ENCODE measurements at regions not wholly inside any gene's neighbourhood (a gene's known extent, or its start where the extent isn't known, plus 50 kb on each side); places are given as distances from the start of the nearest gene placed in this dataset.

GRCh38 chr14:49527221-49527620 lies 59.0 kb downstream of the RPS29 start:
- DNase-seq (ENCODE audit: extremely low read depth, low read depth, low spot score), result no peak

GRCh38 chr14:49526101-49526500 lies 60.1 kb downstream of the RPS29 start:
- DNase-seq (ENCODE audit: extremely low read depth, low read depth, low spot score), result no peak

- no peak for DNase-seq (ENCODE audit: extremely low read depth, low read depth, low spot score)
Measured at GRCh38 chr14:49516286-49516685, 69.9 kb downstream of the RPS29 start.

- DNase-seq (ENCODE audit: extremely low read depth, low read depth, low spot score), result no peak
Measured at GRCh38 chr14:49512571-49512970, 73.6 kb downstream of the RPS29 start.

DNA sequence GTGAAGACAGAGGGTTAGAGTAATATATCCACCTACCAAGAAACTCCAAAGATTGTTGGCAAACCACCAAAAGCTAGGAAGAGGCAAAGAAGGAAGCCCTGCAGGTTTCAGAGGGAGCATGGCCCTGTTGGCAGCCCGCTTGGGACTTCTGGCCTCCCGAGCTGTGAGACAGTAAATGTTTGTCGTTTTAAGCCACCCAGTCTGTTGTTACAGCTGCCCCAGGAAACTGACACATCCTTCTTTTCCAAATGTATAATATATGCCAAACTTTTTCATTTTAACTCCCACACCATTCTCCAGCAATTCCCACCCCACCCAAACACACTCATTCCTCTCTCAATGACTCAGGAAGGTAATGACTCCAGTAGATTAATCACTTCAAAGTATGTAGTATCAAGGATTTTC lies 74.0 kb downstream of the RPS29 start:
- no peak for DNase-seq (ENCODE audit: extremely low read depth, low read depth, low spot score)

DNA sequence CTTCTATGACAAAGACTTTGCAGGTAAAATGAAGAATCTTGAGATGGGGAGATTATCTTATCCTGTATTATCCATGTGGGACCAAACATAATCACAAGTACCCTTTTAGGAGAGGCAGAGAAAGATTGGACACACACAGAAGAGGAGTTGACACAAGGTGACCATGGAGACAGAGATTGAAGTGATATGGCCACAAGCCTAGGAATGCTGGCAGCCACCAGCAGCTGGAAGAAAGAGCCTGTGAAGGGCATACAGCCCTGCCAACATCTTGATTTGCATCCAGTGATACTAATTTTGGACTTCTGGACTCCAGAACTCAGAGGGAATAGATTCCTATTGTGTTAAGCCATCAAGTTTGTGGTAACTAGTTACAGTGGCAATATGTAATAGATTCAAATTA lies 78.1 kb downstream of the RPS29 start:
- no peak for DNase-seq (ENCODE audit: extremely low read depth, low read depth, low spot score)

GRCh38 chr14:49506650-49507049 lies 79.5 kb downstream of the RPS29 start:
- no peak for DNase-seq (ENCODE audit: extremely low read depth, low read depth, low spot score)

DNA sequence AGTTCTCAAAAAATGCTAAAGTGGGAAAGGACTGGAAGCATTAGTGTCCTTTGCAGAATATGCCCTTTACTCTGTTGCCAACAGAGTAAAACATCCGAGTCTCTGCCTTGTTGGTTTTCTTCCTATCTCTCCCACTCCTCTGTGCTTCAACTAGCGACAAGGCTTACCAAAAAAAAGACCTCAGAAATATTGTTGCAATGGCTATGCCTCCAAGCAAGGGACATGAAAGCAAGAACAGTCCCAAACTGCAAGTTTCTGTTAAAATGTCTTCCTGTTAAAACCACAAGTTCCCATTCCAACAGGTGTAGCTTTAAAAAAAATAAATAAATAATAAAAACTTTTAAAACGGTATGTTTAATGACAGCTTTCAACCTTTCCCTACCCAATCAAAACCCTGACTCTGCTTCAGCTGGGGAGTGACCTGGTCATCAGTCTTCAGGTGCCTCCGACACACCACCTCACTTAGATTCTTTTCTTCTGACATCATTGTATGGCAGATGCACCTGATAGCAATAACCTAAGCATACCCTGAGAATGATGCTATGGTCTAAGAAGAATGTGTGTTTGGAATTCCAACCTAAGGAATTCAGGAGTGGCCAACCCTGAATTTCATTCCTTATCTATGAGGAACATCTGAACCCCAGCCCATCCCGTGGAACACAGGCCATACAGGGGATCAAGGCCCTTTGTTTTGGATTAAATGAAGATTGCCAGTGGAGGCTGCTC lies 81.0 kb downstream of the RPS29 start:
- DNase-seq (ENCODE audit: extremely low read depth, low read depth, low spot score), result no peak

DNA sequence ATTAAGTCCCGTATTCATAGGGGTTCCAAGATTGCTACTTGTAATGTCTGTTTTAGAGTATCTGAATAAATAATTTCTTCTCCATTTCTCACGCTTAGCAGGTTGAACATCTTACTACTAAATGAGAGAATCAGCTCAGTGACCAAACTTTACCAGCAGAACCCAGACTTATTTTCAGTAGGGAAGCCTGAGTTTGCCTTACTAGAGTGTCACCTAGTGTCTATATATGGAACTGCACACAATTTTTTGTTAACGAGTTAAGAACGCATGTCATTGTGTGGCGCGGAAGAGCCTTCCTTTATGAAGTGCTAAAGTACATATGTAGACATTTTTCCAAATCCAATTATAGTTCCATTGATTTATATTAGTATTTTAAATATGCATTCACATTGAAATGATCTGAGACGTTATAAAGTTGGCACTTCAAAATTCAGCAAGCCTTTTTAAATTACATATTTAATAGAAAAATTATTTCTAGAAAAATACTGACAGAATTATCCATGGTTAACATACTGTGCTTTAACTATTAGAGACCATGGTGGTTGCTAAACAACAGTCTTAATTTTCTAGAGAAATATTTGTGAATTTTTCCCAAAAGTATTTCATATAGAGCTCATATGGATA lies 88.3 kb downstream of the RPS29 start:
- peak; percentile 54 for DNase-seq (ENCODE audit: extremely low read depth, low read depth, low spot score)

DNA sequence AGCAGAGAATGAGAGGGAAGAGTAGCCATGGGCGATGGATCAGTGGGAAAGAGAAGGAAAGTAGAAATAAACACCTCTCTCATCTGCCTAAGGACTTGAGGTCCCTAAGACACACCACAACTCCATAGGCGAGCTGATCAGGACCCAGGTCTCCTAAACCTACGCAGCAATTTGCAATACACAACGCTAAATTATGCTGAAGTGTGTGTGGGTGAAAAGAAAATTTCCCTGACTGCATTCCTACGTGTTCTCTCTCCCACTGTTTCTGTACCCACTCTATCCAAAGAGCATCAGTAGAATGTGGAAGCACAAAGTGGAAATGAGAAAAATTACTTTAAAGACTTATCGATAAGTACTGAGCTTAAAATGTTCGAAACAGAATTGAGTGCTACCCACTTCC lies 88.9 kb downstream of the RPS29 start:
- DNase-seq (ENCODE audit: extremely low read depth, low read depth, low spot score), result no peak

DNA sequence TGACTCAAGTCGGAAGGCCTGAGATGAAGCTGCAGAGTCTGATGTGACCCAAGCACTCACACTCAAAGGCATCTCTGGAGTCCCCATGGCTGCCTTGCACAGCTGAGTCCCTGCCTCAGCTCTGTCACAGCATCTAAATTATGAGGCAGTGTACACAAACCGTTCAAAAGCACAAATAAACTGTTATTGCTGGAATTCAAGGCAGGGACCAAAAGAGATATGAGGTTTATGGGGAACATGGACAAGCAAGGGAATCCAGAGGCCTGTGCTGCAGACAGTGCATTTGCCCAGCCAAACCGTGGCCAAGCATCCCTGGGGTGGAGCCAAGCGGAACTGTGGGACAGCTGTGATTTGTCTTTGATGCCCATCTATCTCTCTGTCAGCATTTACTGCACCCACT lies 91.3 kb downstream of the RPS29 start:
- no peak for DNase-seq (ENCODE audit: extremely low read depth, low read depth, low spot score)

DNA sequence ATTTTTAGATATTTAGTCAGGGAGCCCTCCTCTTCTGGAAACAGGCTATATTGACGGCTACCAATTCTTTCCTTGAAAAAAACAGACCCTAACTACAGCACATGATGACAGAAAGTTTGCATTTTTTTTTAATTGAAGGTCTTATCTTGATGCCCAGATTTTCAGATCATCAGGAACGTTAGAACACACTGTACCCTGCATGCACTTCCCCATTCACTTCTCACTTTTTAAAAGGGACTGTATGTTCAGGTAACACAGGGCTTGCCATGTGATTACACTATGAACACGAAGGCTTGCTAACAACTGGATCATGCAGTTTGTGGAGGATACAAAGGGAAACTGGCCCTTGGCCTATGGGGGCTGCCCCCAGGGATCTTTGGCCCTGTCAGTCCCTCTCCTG lies 92.6 kb downstream of the RPS29 start:
- no peak for DNase-seq (ENCODE audit: extremely low read depth, low read depth, low spot score)

DNA sequence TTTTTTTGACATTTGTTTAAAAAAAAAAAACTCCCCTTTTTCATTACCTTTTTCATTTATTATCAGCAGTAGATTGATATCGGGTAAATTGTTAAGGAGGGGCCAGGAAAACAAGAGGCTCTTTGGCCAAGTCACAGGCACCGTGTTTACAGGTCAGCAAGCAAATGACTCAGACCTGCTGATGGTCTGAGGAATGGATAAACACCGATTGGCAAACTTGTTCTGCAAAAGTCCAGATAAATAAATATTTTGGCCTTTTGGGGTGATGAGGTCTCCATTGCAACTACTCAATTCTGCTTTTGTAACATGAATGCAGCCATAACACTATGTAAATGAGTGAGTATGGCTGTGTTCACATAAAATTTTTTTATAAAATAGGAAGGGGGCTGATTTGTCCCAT lies 94.0 kb downstream of the RPS29 start:
- DNase-seq (ENCODE audit: extremely low read depth, low read depth, low spot score), result no peak

GRCh38 chr14:49489341-49489740 lies 96.8 kb downstream of the RPS29 start:
- no peak for DNase-seq (ENCODE audit: extremely low read depth, low read depth, low spot score)

DNA sequence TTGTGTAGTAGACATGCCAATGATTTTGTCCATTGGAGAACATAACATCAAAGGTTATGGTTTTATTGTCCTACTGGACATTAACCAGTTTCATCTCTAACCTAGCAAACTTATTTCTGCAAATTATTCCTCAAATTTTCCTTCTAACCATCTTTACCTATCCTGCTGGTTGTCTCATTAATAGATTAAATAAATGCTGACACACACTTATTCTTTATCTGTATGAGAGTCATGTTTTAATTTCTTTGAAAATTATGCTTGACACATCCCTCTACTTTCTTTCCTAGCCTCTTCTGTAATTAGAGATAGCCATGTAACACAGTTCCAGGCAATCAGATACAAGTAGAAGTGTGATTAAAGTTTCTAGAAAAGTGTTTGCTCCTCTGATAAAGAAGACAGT lies 98.9 kb downstream of the RPS29 start:
- DNase-seq (ENCODE audit: extremely low read depth, low read depth, low spot score), result no peak

DNA sequence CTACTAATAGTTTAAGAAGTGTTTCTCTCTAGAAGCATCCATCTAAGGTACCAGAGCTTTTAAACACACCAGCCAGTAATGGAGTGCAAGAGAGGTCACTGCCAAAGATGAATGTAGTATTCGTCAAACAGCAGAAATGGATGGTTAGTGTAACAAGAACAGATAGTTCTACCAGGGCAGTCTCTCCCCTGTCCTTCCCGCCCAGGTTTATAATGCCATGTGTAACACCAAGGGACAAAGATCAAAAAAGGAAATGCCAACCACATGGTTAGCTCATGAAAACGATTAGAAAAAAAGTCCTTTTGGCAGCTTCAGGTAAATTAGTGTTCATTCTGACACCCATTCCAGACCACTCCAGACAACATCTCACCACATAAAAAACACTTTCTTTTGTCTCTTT lies 100.9 kb downstream of the RPS29 start:
- no peak for DNase-seq (ENCODE audit: extremely low read depth, low read depth, low spot score)

GRCh38 chr14:49484180-49484579 lies 102.0 kb downstream of the RPS29 start:
- no peak for DNase-seq (ENCODE audit: extremely low read depth, low read depth, low spot score)

DNA sequence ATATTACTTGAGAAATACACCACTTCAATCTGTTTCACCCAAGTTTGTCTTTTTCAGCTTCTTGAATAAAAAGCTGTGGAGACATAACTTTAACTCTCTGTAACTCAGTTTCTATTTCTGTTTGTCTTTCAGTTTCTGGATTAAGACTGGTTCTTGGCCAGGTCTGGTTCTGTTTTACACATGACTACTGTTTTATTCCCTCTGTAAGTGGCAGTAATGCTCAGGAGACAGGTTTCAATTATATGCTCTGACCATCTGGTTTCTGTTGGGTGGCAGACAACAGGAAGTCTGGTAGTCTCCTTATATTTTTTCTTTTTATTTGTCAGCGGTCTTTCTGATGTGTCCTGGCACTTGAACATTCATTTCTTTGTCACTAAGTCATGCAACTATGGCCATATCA lies 102.9 kb downstream of the RPS29 start:
- no peak for DNase-seq (ENCODE audit: extremely low read depth, low read depth, low spot score)

GRCh38 chr14:49480979-49481498 lies 105.1 kb downstream of the RPS29 start:
- no peak for DNase-seq (ENCODE audit: extremely low read depth, low read depth, low spot score)

- no peak for DNase-seq (ENCODE audit: extremely low read depth, low read depth, low spot score)
Measured at GRCh38 chr14:49480053-49480760, 106.0 kb downstream of the RPS29 start.

- DNase-seq (ENCODE audit: extremely low read depth, low read depth, low spot score), result no peak
Measured at GRCh38 chr14:49479432-49479831, 106.7 kb downstream of the RPS29 start.

DNA sequence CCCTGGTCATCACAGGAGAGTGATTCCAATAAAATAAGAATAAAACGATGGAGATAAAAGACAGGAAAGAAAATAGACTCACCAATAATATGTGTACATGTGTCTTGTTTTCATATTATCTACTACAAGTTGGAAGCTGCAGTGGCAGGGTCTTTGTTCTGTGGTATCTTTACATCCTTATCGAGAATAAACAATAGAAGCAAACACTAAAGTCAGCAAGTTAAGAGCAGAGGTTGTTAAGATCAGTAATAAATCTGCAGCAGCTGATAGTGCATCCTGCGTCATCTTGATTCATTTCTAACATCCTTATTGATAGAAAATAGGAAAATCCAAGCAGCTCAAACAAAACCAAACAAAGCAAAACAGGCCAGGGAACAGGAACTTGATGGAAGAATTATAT lies 107.4 kb downstream of the RPS29 start:
- no peak for DNase-seq (ENCODE audit: extremely low read depth, low read depth, low spot score)
